Keratinocyte (primary cell): ENCODE measurements at regions not wholly inside any gene's neighbourhood (a gene's known extent, or its start where the extent isn't known, plus 50 kb on each side); places are given as distances from the start of the nearest gene placed in this dataset.

Experiments
- CTCF ChIP-seq, 3 experiments: IDR thresholded peaks in 1 of 3; conservative IDR thresholded peaks in 1 of 3; optimal IDR thresholded peaks in 1 of 3; 2 replicates in 2 of 3; 3 replicates in 1 of 3; pipeline versions ENCODE3 to v1.5.1; 2011; ENCODE audit warnings: low read length in 3 of 3, mild to moderate bottlenecking in 3 of 3, moderate library complexity in 2 of 3, control low read depth in 1 of 3, inconsistent platforms in 1 of 3; ENCODE audit not compliant: insufficient read depth in 2 of 3; ENCODE audit errors: extremely low read depth in 1 of 3
- EZH2 ChIP-seq: IDR thresholded peaks from one replicate; pipeline ENCODE4 v1.6.1; 2012; ENCODE audit warnings: inconsistent platforms, mild to moderate bottlenecking, low read length, moderate library complexity

GRCh38 chr2:150944315-150944714 is 317.3 kb downstream of the RBM43 start:
- TF ChIP-seq CTCF (optimal IDR thresholded peaks at IDR 0.05 in 1 of 3, IDR thresholded peaks at IDR 0.05 in 1 of 3, conservative IDR thresholded peaks at IDR 0.05 in 1 of 3; ENCODE audit: extremely low read depth in 1 of 3, insufficient read depth in 2 of 3, low read length in 3 of 3), result no peak
- TF ChIP-seq EZH2, result no peak
